Activated CD8-positive, alpha-beta T cell treated with anti-CD3 and anti-CD28 coated beads, Interleukin-2, amount 10 ng/mL, durations not matched to agents 7 days and 5 days (primary cell): ENCODE measurements at regions not wholly inside any gene's neighbourhood (a gene's known extent, or its start where the extent isn't known, plus 50 kb on each side); places are given as distances from the start of the nearest gene placed in this dataset.

ENCODE experiments used
- ATAC-seq: fragments of 150-1000 bp; cut with Tn5 transposase; one replicate; pipeline ENCODE4 v1.10.0; 2021; ENCODE audit warnings: moderate library complexity
- CTCF ChIA-PET: fragments of 350-600 bp; sonication (Branson Sonifier 250); formaldehyde crosslinking; loops from one replicate; lab custom pipeline; 2021; ENCODE audit warnings: antibody characterized with exemption; lab: Charles Lee
- POLR2A ChIA-PET: fragments of 350-600 bp; sonication (Branson Sonifier 250); formaldehyde crosslinking; loops from one replicate; lab custom pipeline; 2021; ENCODE audit warnings: antibody characterized with exemption; lab: Charles Lee
- DNase-seq: peaks from one replicate; pipeline ENCODE4 v3.0.0-alpha.2; 2020
- H3K27ac Mint-ChIP-seq: one replicate; pipeline ENCODE4 v1.8.0; 2021; ENCODE audit warnings: mild to moderate bottlenecking, mixed read lengths
- H3K27me3 Mint-ChIP-seq: one replicate; pipeline ENCODE4 v1.8.0; 2021; ENCODE audit warnings: low read depth, mixed read lengths
- H3K36me3 Mint-ChIP-seq: one replicate; pipeline ENCODE4 v1.8.0; 2021; ENCODE audit warnings: low read depth, mixed read lengths
- H3K4me1 Mint-ChIP-seq: one replicate; pipeline ENCODE4 v1.8.0; 2021; ENCODE audit warnings: low read depth, mixed read lengths
- H3K4me3 Mint-ChIP-seq: one replicate; pipeline ENCODE4 v1.8.0; 2021; ENCODE audit warnings: mild to moderate bottlenecking, mixed read lengths
- H3K9me3 Mint-ChIP-seq: one replicate; pipeline ENCODE4 v1.8.0; 2022; ENCODE audit warnings: mixed read lengths; ENCODE audit not compliant: insufficient read depth

GRCh38 chr4:185880571-185880970, 68.6 kb upstream of the SORBS2 start:
- Mint-ChIP-seq H3K9me3 (no peaks in the 10 kb centered on the region), H3K27me3 (peaks cover 2% of the 10 kb centered on the region), H3K4me1 (no peaks in the 10 kb centered on the region), H3K4me3 (no peak overlapping the region), H3K27ac (no peak overlapping the region), H3K36me3 (no peaks in the 10 kb centered on the region)
- ChIA-PET POLR2A (no interaction called here), CTCF (no interaction called here)
- ATAC-seq (no peak), DNase-seq (no peak)

- no peaks in the 10 kb centered on the region for H3K36me3 Mint-ChIP-seq
- no peak overlapping the region for H3K4me3 Mint-ChIP-seq
- no peaks in the 10 kb centered on the region for H3K4me1 Mint-ChIP-seq
- no peak overlapping the region for H3K27ac Mint-ChIP-seq
- H3K9me3 Mint-ChIP-seq, result no peaks in the 10 kb centered on the region
- ATAC-seq, result no peak
- no peak for DNase-seq
- H3K27me3 Mint-ChIP-seq, result peaks cover 2% of the 10 kb centered on the region
- ChIA-PET CTCF (no interaction called here), POLR2A (no interaction called here)
Measured at GRCh38 chr4:185881430-185881829, 69.4 kb upstream of the SORBS2 start.

GRCh38 chr4:185883591-185883990, 71.6 kb upstream of the SORBS2 start:
- Mint-ChIP-seq H3K27ac (no peak overlapping the region), H3K4me1 (no peaks in the 10 kb centered on the region), H3K9me3 (peaks cover 3% of the 10 kb centered on the region), H3K27me3 (peaks cover 5% of the 10 kb centered on the region), H3K36me3 (no peaks in the 10 kb centered on the region), H3K4me3 (no peak overlapping the region)
- ChIA-PET POLR2A (no interaction called here), CTCF (no interaction called here)
- DNase-seq, result no peak
- no peak for ATAC-seq

- CTCF ChIA-PET, result no interaction called here
- no peaks in the 10 kb centered on the region for H3K36me3 Mint-ChIP-seq
Measured at GRCh38 chr4:185885075-185885474, 73.1 kb upstream of the SORBS2 start.

DNA sequence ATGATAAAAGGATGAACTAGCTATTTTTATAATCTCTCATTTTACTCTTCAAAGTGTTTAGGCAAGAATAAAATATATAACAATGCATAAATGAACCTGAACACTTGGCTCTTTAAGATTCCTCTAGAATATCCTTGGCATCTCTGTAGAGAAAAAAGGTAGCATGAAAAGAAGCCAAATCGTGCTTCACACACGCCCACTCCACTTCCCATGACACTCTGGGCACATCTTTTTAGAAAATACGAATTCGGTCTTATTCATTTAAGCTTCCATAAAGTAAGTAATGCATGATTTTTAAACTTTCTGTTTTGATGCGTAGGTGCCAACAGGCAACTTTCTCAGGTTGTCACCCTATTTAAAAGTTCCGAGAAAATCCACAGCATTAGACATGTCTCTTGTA, 73.6 kb upstream of the SORBS2 start:
- Mint-ChIP-seq H3K27me3 (peaks cover 5% of the 10 kb centered on the region), H3K9me3 (peaks cover 3% of the 10 kb centered on the region), H3K4me3 (no peak overlapping the region), H3K4me1 (no peaks in the 10 kb centered on the region), H3K27ac (no peak overlapping the region), H3K36me3 (no peaks in the 10 kb centered on the region)
- ATAC-seq (no peak), DNase-seq (no peak)
- ChIA-PET POLR2A (no interaction called here), CTCF (no interaction called here)

More at GRCh38 chr4:185885075-185885474, 73.1 kb upstream of the SORBS2 start:
- Mint-ChIP-seq H3K4me1 (no peaks in the 10 kb centered on the region), H3K9me3 (peaks cover 3% of the 10 kb centered on the region), H3K4me3 (no peak overlapping the region), H3K27ac (no peak overlapping the region), H3K27me3 (peaks cover 5% of the 10 kb centered on the region)
- POLR2A ChIA-PET, result no interaction called here
- DNase-seq, result no peak
- no peak for ATAC-seq

GRCh38 chr4:185886832-185887524, 75.0 kb upstream of the SORBS2 start:
- H3K36me3 Mint-ChIP-seq, result no peaks in the 10 kb centered on the region
- H3K9me3 Mint-ChIP-seq, result peaks cover 3% of the 10 kb centered on the region
- DNase-seq, result no peak
- no peak overlapping the region for H3K27ac Mint-ChIP-seq
- POLR2A ChIA-PET, result no interaction called here
- ATAC-seq, result no peak
- no peak overlapping the region for H3K4me3 Mint-ChIP-seq
- H3K4me1 Mint-ChIP-seq, result no peaks in the 10 kb centered on the region
- peaks cover 3% of the 10 kb centered on the region for H3K27me3 Mint-ChIP-seq
- CTCF ChIA-PET, result no interaction called here

- no peaks in the 10 kb centered on the region for H3K4me1 Mint-ChIP-seq
- ChIA-PET POLR2A (no interaction called here), CTCF (no interaction called here)
- DNase-seq, result no peak
- H3K27me3 Mint-ChIP-seq, result peaks cover 3% of the 10 kb centered on the region
- H3K9me3 Mint-ChIP-seq, result peaks cover 3% of the 10 kb centered on the region
- H3K4me3 Mint-ChIP-seq, result no peak overlapping the region
- no peaks in the 10 kb centered on the region for H3K36me3 Mint-ChIP-seq
- ATAC-seq, result no peak
- H3K27ac Mint-ChIP-seq, result no peak overlapping the region
Measured at GRCh38 chr4:185888676-185889075, 76.7 kb upstream of the SORBS2 start.

DNA sequence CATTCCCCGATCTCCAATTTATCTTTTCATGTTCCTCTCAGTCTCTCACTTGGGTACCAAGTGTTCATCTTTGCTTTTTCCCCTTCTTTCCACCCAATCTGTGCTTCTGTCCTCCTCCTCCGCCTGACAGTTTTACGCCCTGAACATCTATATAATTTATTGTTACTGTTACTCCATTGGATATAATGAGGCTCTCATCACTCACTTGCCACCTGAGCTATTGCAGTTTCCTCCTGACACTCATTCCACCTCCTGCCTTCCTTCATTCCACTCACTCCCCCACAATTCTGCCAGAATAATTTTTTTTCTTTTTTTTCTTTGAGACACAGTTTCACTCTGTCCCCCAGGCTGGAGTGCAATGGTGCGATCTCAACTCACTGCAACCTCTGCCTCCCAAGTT, 77.6 kb upstream of the SORBS2 start:
- no peak for DNase-seq
- ChIA-PET POLR2A (no interaction called here), CTCF (no interaction called here)
- no peak for ATAC-seq
- peaks cover 3% of the 10 kb centered on the region for H3K27me3 Mint-ChIP-seq
- peaks cover 3% of the 10 kb centered on the region for H3K9me3 Mint-ChIP-seq
- H3K4me1 Mint-ChIP-seq, result no peaks in the 10 kb centered on the region
- no peak overlapping the region for H3K27ac Mint-ChIP-seq
- H3K36me3 Mint-ChIP-seq, result no peaks in the 10 kb centered on the region
- no peak overlapping the region for H3K4me3 Mint-ChIP-seq

GRCh38 chr4:185890196-185890595, 78.2 kb upstream of the SORBS2 start:
- no peak overlapping the region for H3K27ac Mint-ChIP-seq
- H3K27me3 Mint-ChIP-seq, result peaks cover 3% of the 10 kb centered on the region
- CTCF ChIA-PET, result no interaction called here
- POLR2A ChIA-PET, result interaction anchor here (0.7 kb wide), 1 partner anchor 142 kb away, joined by 3 read pairs; no protein-coding TSS in a partner anchor
- no peak for DNase-seq
- H3K4me1 Mint-ChIP-seq, result no peaks in the 10 kb centered on the region
- no peak for ATAC-seq
- peaks cover 3% of the 10 kb centered on the region for H3K9me3 Mint-ChIP-seq
- no peaks in the 10 kb centered on the region for H3K36me3 Mint-ChIP-seq
- no peak overlapping the region for H3K4me3 Mint-ChIP-seq

DNA sequence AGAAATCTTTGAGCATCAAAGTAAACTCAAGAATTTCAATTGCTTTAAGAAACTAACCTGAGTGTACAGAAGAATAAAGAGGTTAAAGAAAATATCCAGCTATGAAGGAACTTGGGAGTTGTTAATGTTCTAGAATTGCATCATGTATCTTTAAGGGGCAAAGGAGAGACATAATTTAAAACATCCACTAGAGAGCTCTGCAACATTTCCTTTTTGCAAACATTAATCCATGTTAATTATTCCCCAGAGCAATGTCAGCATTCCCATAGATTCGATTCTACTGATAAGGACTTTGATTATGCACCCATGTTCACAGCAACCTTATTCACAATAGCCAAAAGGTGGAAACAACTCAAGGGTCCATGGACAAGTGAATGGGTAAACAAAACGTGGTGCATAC, 80.2 kb upstream of the SORBS2 start:
- H3K36me3 Mint-ChIP-seq, result no peaks in the 10 kb centered on the region
- H3K4me1 Mint-ChIP-seq, result no peaks in the 10 kb centered on the region
- H3K27me3 Mint-ChIP-seq, result peaks cover 1% of the 10 kb centered on the region
- ATAC-seq (no peak), DNase-seq (no peak)
- peaks cover 3% of the 10 kb centered on the region for H3K9me3 Mint-ChIP-seq
- ChIA-PET POLR2A (no interaction called here), CTCF (no interaction called here)
- no peak overlapping the region for H3K4me3 Mint-ChIP-seq
- H3K27ac Mint-ChIP-seq, result no peak overlapping the region

- no peak overlapping the region for H3K27ac Mint-ChIP-seq
- CTCF ChIA-PET, result no interaction called here
Measured at GRCh38 chr4:185893500-185893899, 81.5 kb upstream of the SORBS2 start.

DNA sequence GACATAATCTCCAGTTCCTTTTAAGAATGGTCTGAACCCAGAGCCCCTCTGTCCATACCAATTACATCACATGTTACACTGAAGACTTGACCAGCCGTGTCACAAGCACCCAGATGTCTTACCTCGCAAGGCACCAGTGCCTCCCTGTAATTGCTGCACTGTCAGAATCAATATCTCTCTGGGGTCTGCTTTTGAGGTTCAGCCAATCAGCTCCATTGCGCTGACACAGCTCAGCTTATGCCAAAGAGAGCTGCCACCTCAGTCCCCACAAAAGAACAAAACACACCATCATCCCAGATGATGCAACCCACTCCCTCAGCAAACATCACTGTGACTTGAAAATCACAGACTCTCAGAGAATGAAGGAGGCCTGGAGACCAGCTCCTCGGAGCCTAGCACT, 82.5 kb upstream of the SORBS2 start:
- ChIA-PET POLR2A (no interaction called here), CTCF (interaction anchor here (0.8 kb wide), 1 partner anchor 11 kb away, joined by 3 read pairs; no protein-coding TSS in a partner anchor)
- no peak for ATAC-seq
- DNase-seq, result no peak
- Mint-ChIP-seq H3K9me3 (no peaks in the 10 kb centered on the region), H3K36me3 (no peaks in the 10 kb centered on the region), H3K4me3 (no peak overlapping the region), H3K4me1 (no peaks in the 10 kb centered on the region), H3K27me3 (no peaks in the 10 kb centered on the region), H3K27ac (no peak overlapping the region)

More at GRCh38 chr4:185893500-185893899, 81.5 kb upstream of the SORBS2 start:
- DNase-seq, result no peak
- H3K27me3 Mint-ChIP-seq, result no peaks in the 10 kb centered on the region
- no peaks in the 10 kb centered on the region for H3K36me3 Mint-ChIP-seq
- H3K4me1 Mint-ChIP-seq, result no peaks in the 10 kb centered on the region
- ATAC-seq, result no peak
- POLR2A ChIA-PET, result no interaction called here
- H3K9me3 Mint-ChIP-seq, result peaks cover 1% of the 10 kb centered on the region
- no peak overlapping the region for H3K4me3 Mint-ChIP-seq

- ATAC-seq, result no peak
- H3K36me3 Mint-ChIP-seq, result no peaks in the 10 kb centered on the region
- no peak overlapping the region for H3K4me3 Mint-ChIP-seq
- ChIA-PET POLR2A (no interaction called here), CTCF (no interaction called here)
- no peaks in the 10 kb centered on the region for H3K27me3 Mint-ChIP-seq
- no peaks in the 10 kb centered on the region for H3K9me3 Mint-ChIP-seq
- H3K4me1 Mint-ChIP-seq, result no peaks in the 10 kb centered on the region
- H3K27ac Mint-ChIP-seq, result no peak overlapping the region
- no peak for DNase-seq
Measured at GRCh38 chr4:185895351-185895750, 83.4 kb upstream of the SORBS2 start.
